ENCODE measurements at regions not wholly inside any gene's neighbourhood (a gene's known extent, or its start where the extent isn't known, plus 50 kb on each side); places are given as distances from the start of the nearest gene placed in this dataset.

- no peak for DNase-seq
Measured at GRCh38 chr5:168001318-168001717, 290.1 kb upstream of the WWC1 start.

GRCh38 chr5:168002116-168002515, 289.3 kb upstream of the WWC1 start:
- no peak for DNase-seq

- no peak for DNase-seq
Measured at GRCh38 chr5:168005093-168005492, 286.4 kb upstream of the WWC1 start.

- DNase-seq, result no peak
Measured at GRCh38 chr5:168005936-168006335, 285.5 kb upstream of the WWC1 start.

GRCh38 chr5:168006456-168007130, 284.9 kb upstream of the WWC1 start:
- DNase-seq, result no peak

- DNase-seq, result no peak
Measured at GRCh38 chr5:168007286-168007685, 284.2 kb upstream of the WWC1 start.

GRCh38 chr5:168008555-168008954, 282.9 kb upstream of the WWC1 start:
- no peak for DNase-seq

GRCh38 chr5:168011096-168011495, 280.3 kb upstream of the WWC1 start:
- DNase-seq, result no peak

- DNase-seq, result no peak
Measured at GRCh38 chr5:168012006-168012405, 279.4 kb upstream of the WWC1 start.

- DNase-seq, result no peak
Measured at GRCh38 chr5:168013546-168013945, 277.9 kb upstream of the WWC1 start.

- no peak for DNase-seq
Measured at GRCh38 chr5:168014433-168015123, 276.9 kb upstream of the WWC1 start.

- DNase-seq, result no peak
Measured at GRCh38 chr5:168015506-168015905, 275.9 kb upstream of the WWC1 start.

- DNase-seq, result no peak
Measured at GRCh38 chr5:168017313-168017712, 274.1 kb upstream of the WWC1 start.

GRCh38 chr5:168019143-168019542, 272.3 kb upstream of the WWC1 start:
- no peak for DNase-seq

- no peak for DNase-seq
Measured at GRCh38 chr5:168020542-168021294, 270.7 kb upstream of the WWC1 start.

GRCh38 chr5:168022446-168023169, 268.8 kb upstream of the WWC1 start:
- no peak for DNase-seq

- DNase-seq, result no peak
Measured at GRCh38 chr5:168023191-168023590, 268.3 kb upstream of the WWC1 start.

GRCh38 chr5:168024306-168024705, 267.1 kb upstream of the WWC1 start:
- DNase-seq, result no peak

GRCh38 chr5:168027007-168027406, 264.4 kb upstream of the WWC1 start:
- DNase-seq, result no peak

GRCh38 chr5:168030912-168031311, 260.5 kb upstream of the WWC1 start:
- DNase-seq, result no peak

GRCh38 chr5:168031614-168032013, 259.8 kb upstream of the WWC1 start:
- DNase-seq, result no peak

GRCh38 chr5:168039039-168039438, 252.4 kb upstream of the WWC1 start:
- no peak for DNase-seq

GRCh38 chr5:168039566-168040248, 251.7 kb upstream of the WWC1 start:
- no peak for DNase-seq

All from T-helper 9 cell (primary cell).